HG02571 (cell line): ENCODE measurements at regions not wholly inside any gene's neighbourhood (a gene's known extent, or its start where the extent isn't known, plus 50 kb on each side); places are given as distances from the start of the nearest gene placed in this dataset.
"Not testable (repeated sequence)": the region's sequence is repeated elsewhere in the genome, so short reads cannot be mapped to it uniquely, and the experiment has no call there.

Experiments used
- ATAC-seq: cut with Tn5 transposase; IDR thresholded peaks from one replicate; pipeline ENCODE4 v1.9.1; 2021; ENCODE audit warnings: mild to moderate bottlenecking, moderate library complexity; ENCODE audit not compliant: unreplicated experiment

- no peak for ATAC-seq
Measured at GRCh38 chr5:62931153-62931950, 352.7 kb downstream of the LRRC70 start.

- ATAC-seq = no peak
Measured at GRCh38 chr5:62922191-62922590, 343.6 kb downstream of the LRRC70 start.

- ATAC-seq = no peak
Measured at GRCh38 chr5:62920856-62921255, 342.2 kb downstream of the LRRC70 start.

GRCh38 chr5:62909326-62909725 is 330.7 kb downstream of the LRRC70 start:
- no peak for ATAC-seq

- no peak for ATAC-seq
Measured at GRCh38 chr5:62902126-62902525, 323.5 kb downstream of the LRRC70 start.

GRCh38 chr5:62900976-62901375 is 322.4 kb downstream of the LRRC70 start:
- no peak for ATAC-seq

GRCh38 chr5:62896121-62896893 is 317.7 kb downstream of the LRRC70 start:
- ATAC-seq = no peak

GRCh38 chr5:62886603-62887315 is 308.1 kb downstream of the LRRC70 start:
- ATAC-seq = no peak

- ATAC-seq = not testable (repeated sequence)
Measured at GRCh38 chr5:62837330-62837729, 258.7 kb downstream of the LRRC70 start.

GRCh38 chr5:62829604-62829986 is 251.0 kb downstream of the LRRC70 start:
- no peak for ATAC-seq

- no peak for ATAC-seq
Measured at GRCh38 chr5:62828742-62829603, 250.4 kb downstream of the LRRC70 start.

- ATAC-seq = no peak
Measured at GRCh38 chr5:62825623-62826220, 247.1 kb downstream of the LRRC70 start.

GRCh38 chr5:62824936-62825335 is 246.3 kb downstream of the LRRC70 start:
- no peak for ATAC-seq

GRCh38 chr5:62817043-62817442 is 238.4 kb downstream of the LRRC70 start:
- ATAC-seq = not testable (repeated sequence)

- no peak for ATAC-seq
Measured at GRCh38 chr5:62814991-62815390, 236.4 kb downstream of the LRRC70 start.

GRCh38 chr5:62812621-62813255 is 234.1 kb downstream of the LRRC70 start:
- ATAC-seq = no peak

- not testable (repeated sequence) for ATAC-seq
Measured at GRCh38 chr5:62804819-62805218, 226.2 kb downstream of the LRRC70 start.

GRCh38 chr5:62795926-62796325 is 217.3 kb downstream of the LRRC70 start:
- ATAC-seq = no peak

GRCh38 chr5:62794456-62794855 is 215.8 kb downstream of the LRRC70 start:
- ATAC-seq = no peak

GRCh38 chr5:62791059-62791458 is 212.4 kb downstream of the LRRC70 start:
- ATAC-seq = no peak
